ENCODE measurements at regions not wholly inside any gene's neighbourhood (a gene's known extent, or its start where the extent isn't known, plus 50 kb on each side); places are given as distances from the start of the nearest gene placed in this dataset.

- TF ChIP-seq, protein P1, sequence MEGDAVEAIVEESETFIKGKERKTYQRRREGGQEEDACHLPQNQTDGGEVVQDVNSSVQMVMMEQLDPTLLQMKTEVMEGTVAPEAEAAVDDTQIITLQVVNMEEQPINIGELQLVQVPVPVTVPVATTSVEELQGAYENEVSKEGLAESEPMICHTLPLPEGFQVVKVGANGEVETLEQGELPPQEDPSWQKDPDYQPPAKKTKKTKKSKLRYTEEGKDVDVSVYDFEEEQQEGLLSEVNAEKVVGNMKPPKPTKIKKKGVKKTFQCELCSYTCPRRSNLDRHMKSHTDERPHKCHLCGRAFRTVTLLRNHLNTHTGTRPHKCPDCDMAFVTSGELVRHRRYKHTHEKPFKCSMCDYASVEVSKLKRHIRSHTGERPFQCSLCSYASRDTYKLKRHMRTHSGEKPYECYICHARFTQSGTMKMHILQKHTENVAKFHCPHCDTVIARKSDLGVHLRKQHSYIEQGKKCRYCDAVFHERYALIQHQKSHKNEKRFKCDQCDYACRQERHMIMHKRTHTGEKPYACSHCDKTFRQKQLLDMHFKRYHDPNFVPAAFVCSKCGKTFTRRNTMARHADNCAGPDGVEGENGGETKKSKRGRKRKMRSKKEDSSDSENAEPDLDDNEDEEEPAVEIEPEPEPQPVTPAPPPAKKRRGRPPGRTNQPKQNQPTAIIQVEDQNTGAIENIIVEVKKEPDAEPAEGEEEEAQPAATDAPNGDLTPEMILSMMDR (IDR thresholded peaks at IDR 0.05): no peak
These were observed 63.3 kb downstream of the RPL22L1 start for GRCh38 chr3:170806676-170807075.

DNA sequence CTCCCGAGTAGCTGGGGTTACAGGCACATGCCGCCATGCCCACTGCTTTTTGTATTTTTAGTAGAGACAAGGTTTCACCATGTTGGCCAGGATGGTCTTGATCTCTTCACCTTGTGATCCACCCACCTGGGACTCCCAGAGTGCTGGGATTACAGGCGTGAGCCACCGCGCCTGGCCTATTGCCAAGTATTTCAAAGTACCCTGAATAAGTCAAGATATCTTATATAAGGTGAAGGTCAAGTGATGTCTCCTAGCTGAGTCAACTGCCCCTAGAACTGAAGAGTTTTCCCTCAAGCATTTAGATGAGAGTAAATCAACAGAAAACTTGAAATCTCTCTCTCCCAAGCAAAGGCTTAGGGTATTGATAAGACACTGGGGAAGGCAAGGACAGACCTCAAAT, 63.9 kb downstream of the RPL22L1 start:
- TF ChIP-seq, protein P1 (IDR thresholded peaks at IDR 0.05): no peak

GRCh38 chr3:170804078-170804477, 65.9 kb downstream of the RPL22L1 start:
- TF ChIP-seq, protein P1 (IDR thresholded peaks at IDR 0.05): no peak

- TF ChIP-seq, protein P1 (IDR thresholded peaks at IDR 0.05): no peak
These were observed 67.5 kb downstream of the RPL22L1 start for GRCh38 chr3:170802164-170803151.

- TF ChIP-seq, protein P1 (IDR thresholded peaks at IDR 0.05): no peak
These were observed 68.4 kb downstream of the RPL22L1 start for GRCh38 chr3:170801597-170801996.

DNA sequence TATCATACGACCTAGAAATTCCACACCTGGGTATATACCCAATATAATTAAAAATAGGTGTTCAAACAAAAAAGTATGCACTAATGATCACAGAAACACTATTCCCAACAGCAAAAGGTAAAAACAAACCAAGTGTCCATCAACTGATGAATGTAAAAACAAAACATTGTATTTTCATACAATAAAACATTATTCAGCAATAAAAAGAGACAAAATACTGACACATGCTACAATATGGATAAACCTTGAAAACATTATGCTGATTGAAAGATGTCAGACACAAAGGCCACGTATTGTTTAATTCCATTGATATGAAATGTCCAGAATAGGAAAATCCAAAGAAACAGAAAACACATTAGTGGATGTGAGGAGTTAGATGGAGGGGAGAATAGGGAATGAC, 71.0 kb downstream of the RPL22L1 start:
- TF ChIP-seq, protein P1 (IDR thresholded peaks at IDR 0.05): no peak

DNA sequence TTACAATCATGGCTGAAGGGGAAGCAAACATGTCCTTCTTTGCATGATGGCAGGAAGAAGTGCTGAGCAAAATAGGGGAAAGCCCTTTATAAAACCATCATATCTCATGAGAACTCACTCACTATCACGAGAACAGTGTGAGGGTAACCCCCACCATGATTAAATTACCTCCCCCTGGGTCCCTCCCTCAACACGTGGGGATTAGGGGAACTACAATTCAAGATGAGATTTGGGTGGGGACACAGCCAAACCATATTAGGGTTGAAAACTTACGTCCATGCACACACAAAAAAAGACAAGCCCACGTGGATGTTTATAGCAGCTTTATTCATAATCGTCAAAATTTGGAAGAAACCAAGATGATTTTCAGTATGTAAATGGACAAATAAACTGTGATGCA, 72.3 kb downstream of the RPL22L1 start:
- TF ChIP-seq, protein P1 (IDR thresholded peaks at IDR 0.05): no peak

Data from LNCAP (cell line).